AG04450 (cell line): ENCODE measurements at regions not wholly inside any gene's neighbourhood (a gene's known extent, or its start where the extent isn't known, plus 50 kb on each side); places are given as distances from the start of the nearest gene placed in this dataset.

ENCODE experiments used
- CTCF ChIA-PET: fragments of 300-600, 350-600 bp; formaldehyde crosslinking; extraction: SDS; loops from one replicate; lab custom pipeline; 2022; ENCODE audit warnings: antibody characterized with exemption, inconsistent platforms; lab: Charles Lee
- POLR2A ChIA-PET: fragments of 350-600 bp; formaldehyde crosslinking; extraction: SDS; loops from one replicate; lab custom pipeline; 2021; ENCODE audit warnings: antibody characterized with exemption, inconsistent platforms; lab: Yijun Ruan, JAX
- DNase-seq: peaks from one replicate; pipeline ENCODE4 v3.0.0-alpha.2; 2011; ENCODE audit warnings: low read depth, low spot score
- H3K27ac ChIP-seq: one replicate; pipeline ENCODE4 v1.5.1; 2012; ENCODE audit warnings: low read depth, low read length, control low read depth
- H3K27me3 ChIP-seq: one replicate; pipeline ENCODE4 v1.6.0; 2012; ENCODE audit warnings: low read length; ENCODE audit not compliant: control insufficient read depth, insufficient read depth
- H3K4me3 ChIP-seq: 2 replicates; pipeline ENCODE4 v1.5.1; 2011; ENCODE audit warnings: mild to moderate bottlenecking, low read depth, low read length, control low read depth
- H3K9me3 ChIP-seq: 2 replicates; pipeline ENCODE4 v1.5.1; 2012; ENCODE audit warnings: low read length; ENCODE audit not compliant: control insufficient read depth, insufficient read depth
- CTCF ChIP-seq: IDR thresholded peaks from 2 replicates; pipeline ENCODE4 v1.5.1; 2011; ENCODE audit warnings: low read depth, low read length, control low read depth, inconsistent platforms

GRCh38 chr1:232110281-232111090 lies 483.9 kb downstream of the DISC1 start:
- POLR2A ChIA-PET, result interaction anchor here (0.7 kb wide), 1 partner anchor 32 kb away, joined by 3 read pairs; no protein-coding TSS in a partner anchor

GRCh38 chr1:232109391-232109790 lies 482.8 kb downstream of the DISC1 start:
- H3K27me3 ChIP-seq, result no peaks in the 10 kb centered on the region
- POLR2A ChIA-PET, result no interaction called here
- DNase-seq, result no peak
- no peaks in the 10 kb centered on the region for H3K9me3 ChIP-seq
- CTCF ChIA-PET, result no interaction called here
- no peak overlapping the region for H3K27ac ChIP-seq
- no peak overlapping the region for H3K4me3 ChIP-seq
- TF ChIP-seq CTCF, result no peak

More at GRCh38 chr1:232110281-232111090, 483.9 kb downstream of the DISC1 start:
- TF ChIP-seq CTCF, result no peak
- CTCF ChIA-PET, result no interaction called here
- Histone ChIP-seq H3K27me3 (no peaks in the 10 kb centered on the region), H3K27ac (no peak overlapping the region), H3K9me3 (no peaks in the 10 kb centered on the region), H3K4me3 (no peak overlapping the region)
- DNase-seq, result peak; percentile 55

GRCh38 chr1:232108598-232108997 lies 482.0 kb downstream of the DISC1 start:
- no peaks in the 10 kb centered on the region for H3K27me3 ChIP-seq
- no peak for TF ChIP-seq CTCF
- ChIA-PET CTCF (no interaction called here), POLR2A (no interaction called here)
- H3K27ac ChIP-seq, result no peak overlapping the region
- no peaks in the 10 kb centered on the region for H3K9me3 ChIP-seq
- DNase-seq, result no peak
- H3K4me3 ChIP-seq, result no peak overlapping the region

GRCh38 chr1:232106415-232106814 lies 479.8 kb downstream of the DISC1 start:
- no peak overlapping the region for H3K27ac ChIP-seq
- POLR2A ChIA-PET, result no interaction called here
- CTCF ChIA-PET, result no interaction called here
- no peak overlapping the region for H3K4me3 ChIP-seq
- H3K27me3 ChIP-seq, result no peaks in the 10 kb centered on the region
- no peak for DNase-seq
- no peaks in the 10 kb centered on the region for H3K9me3 ChIP-seq
- no peak for TF ChIP-seq CTCF

GRCh38 chr1:232105561-232105960 lies 479.0 kb downstream of the DISC1 start:
- Histone ChIP-seq H3K4me3 (no peak overlapping the region), H3K9me3 (no peaks in the 10 kb centered on the region), H3K27ac (no peak overlapping the region), H3K27me3 (no peaks in the 10 kb centered on the region)
- no peak for TF ChIP-seq CTCF
- ChIA-PET CTCF (no interaction called here), POLR2A (no interaction called here)
- no peak for DNase-seq
